Activated CD8-positive, alpha-beta T cell treated with anti-CD3 and anti-CD28 coated beads for 36 hours (primary cell): ENCODE measurements at regions not wholly inside any gene's neighbourhood (a gene's known extent, or its start where the extent isn't known, plus 50 kb on each side); places are given as distances from the start of the nearest gene placed in this dataset.
"Not testable (repeated sequence)": the region's sequence is repeated elsewhere in the genome, so short reads cannot be mapped to it uniquely, and the experiment has no call there.

Source experiments
- ATAC-seq: fragments of 200-7000 bp; cut with Tn5 transposase; one replicate; pipeline ENCODE4 v1.10.0; 2021; ENCODE audit warnings: mild to moderate bottlenecking, moderate library complexity
- CTCF ChIA-PET: fragments of 350-600 bp; sonication (Branson Sonifier 250); formaldehyde crosslinking; loops from one replicate; lab custom pipeline; 2021; ENCODE audit warnings: antibody characterized with exemption; lab: Charles Lee
- POLR2A ChIA-PET: fragments of 350-600 bp; sonication (Branson Sonifier 250); formaldehyde crosslinking; loops from one replicate; lab custom pipeline; 2021; ENCODE audit warnings: antibody characterized with exemption; lab: Charles Lee
- DNase-seq: peaks from one replicate; pipeline ENCODE4 v3.0.0-alpha.2; 2020
- H3K27ac Mint-ChIP-seq: one replicate; pipeline ENCODE4 v1.8.0; 2021; ENCODE audit warnings: mild to moderate bottlenecking, mixed read lengths
- H3K27me3 Mint-ChIP-seq: one replicate; pipeline ENCODE4 v1.8.0; 2021; ENCODE audit warnings: mixed read lengths
- H3K36me3 Mint-ChIP-seq: one replicate; pipeline ENCODE4 v1.8.0; 2021; ENCODE audit warnings: low read depth, mixed read lengths
- H3K4me1 Mint-ChIP-seq: one replicate; pipeline ENCODE4 v1.8.0; 2021; ENCODE audit warnings: low read depth, mixed read lengths
- H3K4me3 Mint-ChIP-seq: one replicate; pipeline ENCODE4 v1.8.0; 2021; ENCODE audit warnings: mild to moderate bottlenecking, moderate library complexity, mixed read lengths
- H3K9me3 Mint-ChIP-seq: one replicate; pipeline ENCODE4 v1.8.0; 2021; ENCODE audit warnings: mixed read lengths
- intact Hi-C: fragments of 100-400 bp; cut with micrococcal nuclease; formaldehyde crosslinking; loops from one replicate; pipeline ENCODE4 v1.10.0; 2022
- TF ChIP-seq, protein P1 (sequence below): fragments of 200-600 bp; IDR thresholded peaks from one replicate; pipeline ENCODE4 v1.8.0; 2022; ENCODE audit warnings: antibody characterized with exemption, mild to moderate bottlenecking

DNA sequence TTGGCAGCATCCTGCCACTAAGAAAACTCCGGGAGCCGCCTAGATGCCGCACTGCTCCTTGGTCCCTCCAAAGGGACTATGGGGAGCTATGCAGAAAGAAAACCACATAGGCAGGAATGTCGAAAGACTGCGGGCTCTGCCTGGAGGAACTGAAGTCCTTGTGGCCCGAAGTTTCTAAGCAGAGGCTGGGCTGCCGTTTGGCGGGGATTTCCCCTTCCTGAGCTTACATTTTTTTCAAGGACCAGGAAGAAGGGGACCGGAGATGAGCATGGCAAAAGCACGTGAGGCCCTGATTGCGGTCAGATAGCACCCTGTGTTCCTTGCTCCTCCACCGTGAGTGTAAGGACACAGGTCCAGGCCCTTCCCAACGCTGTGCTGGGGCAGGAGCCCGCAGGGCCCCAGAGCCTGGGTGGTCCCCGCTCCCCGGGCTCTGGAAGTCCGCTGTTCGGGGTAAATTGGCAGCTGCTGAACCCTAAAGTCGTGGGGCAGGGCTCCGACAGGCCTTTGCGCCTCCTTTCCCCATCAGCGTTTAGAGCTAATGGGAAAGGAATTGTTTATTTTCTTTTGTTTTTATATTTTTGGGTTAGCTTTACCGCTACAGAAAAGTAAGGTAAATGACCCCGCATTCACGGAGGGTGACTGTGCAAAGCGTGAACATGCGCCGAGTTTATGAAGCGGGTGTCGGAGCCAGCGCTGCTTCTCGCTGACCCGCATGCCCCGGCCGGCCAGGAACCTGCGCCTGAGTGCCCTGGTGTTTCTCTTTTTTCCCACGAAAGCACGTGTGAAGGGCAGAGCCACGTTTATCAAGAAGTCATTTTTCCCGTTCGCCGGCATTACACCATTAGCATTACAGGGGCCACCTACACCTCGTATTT is 356.5 kb upstream of the ZNF32 start:
- no peak overlapping the region for H3K4me3 Mint-ChIP-seq
- H3K27me3 Mint-ChIP-seq = peaks cover 2% of the 10 kb centered on the region
- no peaks in the 10 kb centered on the region for H3K9me3 Mint-ChIP-seq
- ChIA-PET POLR2A (no interaction called here), CTCF (no interaction called here)
- TF ChIP-seq, protein P1, sequence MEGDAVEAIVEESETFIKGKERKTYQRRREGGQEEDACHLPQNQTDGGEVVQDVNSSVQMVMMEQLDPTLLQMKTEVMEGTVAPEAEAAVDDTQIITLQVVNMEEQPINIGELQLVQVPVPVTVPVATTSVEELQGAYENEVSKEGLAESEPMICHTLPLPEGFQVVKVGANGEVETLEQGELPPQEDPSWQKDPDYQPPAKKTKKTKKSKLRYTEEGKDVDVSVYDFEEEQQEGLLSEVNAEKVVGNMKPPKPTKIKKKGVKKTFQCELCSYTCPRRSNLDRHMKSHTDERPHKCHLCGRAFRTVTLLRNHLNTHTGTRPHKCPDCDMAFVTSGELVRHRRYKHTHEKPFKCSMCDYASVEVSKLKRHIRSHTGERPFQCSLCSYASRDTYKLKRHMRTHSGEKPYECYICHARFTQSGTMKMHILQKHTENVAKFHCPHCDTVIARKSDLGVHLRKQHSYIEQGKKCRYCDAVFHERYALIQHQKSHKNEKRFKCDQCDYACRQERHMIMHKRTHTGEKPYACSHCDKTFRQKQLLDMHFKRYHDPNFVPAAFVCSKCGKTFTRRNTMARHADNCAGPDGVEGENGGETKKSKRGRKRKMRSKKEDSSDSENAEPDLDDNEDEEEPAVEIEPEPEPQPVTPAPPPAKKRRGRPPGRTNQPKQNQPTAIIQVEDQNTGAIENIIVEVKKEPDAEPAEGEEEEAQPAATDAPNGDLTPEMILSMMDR = no peak
- H3K36me3 Mint-ChIP-seq = no peaks in the 10 kb centered on the region
- no peak overlapping the region for H3K27ac Mint-ChIP-seq
- ATAC-seq (no peak), DNase-seq (no peak)
- intact Hi-C loops = no loop called here
- H3K4me1 Mint-ChIP-seq = no peaks in the 10 kb centered on the region

DNA sequence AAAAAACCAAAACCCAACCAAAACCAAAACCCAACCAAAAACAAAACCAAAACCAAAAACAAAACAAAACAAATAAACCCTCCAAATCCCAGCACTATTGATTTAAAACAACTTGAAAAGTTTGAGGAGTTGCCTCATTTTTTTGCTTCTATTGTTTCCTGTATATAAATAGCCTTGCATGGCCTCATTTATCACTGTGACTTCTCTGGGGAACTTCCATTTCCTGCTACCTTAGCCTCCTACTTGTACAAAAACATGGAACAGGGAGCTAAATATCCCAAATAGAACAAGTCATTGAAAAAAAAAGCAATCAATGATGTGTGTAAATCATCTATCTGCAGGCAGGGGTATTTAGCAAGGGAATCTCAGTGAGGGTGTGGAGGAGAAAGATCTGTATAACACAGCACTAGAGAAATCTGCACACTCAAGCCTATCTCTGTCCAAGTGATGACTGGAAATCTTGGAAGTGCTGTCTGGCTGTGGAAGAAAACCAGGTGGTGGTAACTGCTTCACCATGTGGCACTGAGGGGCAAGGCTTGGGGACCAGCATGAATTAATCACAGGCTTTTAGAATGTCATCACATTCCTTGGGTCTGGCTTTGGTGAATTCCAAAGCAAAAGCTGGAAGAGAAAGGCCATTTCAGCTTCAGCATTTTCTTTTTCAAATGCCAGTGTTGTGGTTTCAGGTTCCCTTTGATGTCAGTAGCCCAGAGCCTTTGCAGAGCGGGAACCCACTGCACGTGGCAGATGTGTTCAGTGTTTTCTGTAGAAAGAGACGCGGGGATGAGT is 349.5 kb upstream of the ZNF32 start:
- POLR2A ChIA-PET = no interaction called here

DNA sequence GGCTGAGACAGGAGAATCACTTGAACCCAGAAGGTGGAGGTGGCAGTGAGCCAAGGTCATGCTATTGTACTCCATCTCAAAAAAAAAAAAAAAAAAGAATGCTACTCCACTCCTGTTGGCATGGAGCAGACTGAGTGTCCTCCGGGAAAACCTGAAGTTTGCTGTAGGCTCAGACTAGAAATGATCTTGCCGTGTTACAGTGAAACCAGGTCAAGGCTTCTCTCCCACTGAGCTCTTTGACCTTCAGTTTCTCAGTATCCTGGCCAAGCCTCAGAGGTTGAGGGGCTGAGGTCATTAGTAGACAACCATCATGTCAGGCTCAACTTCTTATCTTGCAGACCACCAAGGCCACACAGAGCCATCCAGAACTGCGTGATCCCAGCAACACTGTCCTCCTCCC is 348.6 kb upstream of the ZNF32 start:
- H3K9me3 Mint-ChIP-seq = no peaks in the 10 kb centered on the region
- no peaks in the 10 kb centered on the region for H3K4me1 Mint-ChIP-seq
- ChIA-PET CTCF (no interaction called here), POLR2A (no interaction called here)
- H3K4me3 Mint-ChIP-seq = no peak overlapping the region
- no peak for ATAC-seq
- intact Hi-C loops = no loop called here
- TF ChIP-seq, protein P1 = no peak
- no peaks in the 10 kb centered on the region for H3K36me3 Mint-ChIP-seq
- H3K27me3 Mint-ChIP-seq = peaks cover 21% of the 10 kb centered on the region
- H3K27ac Mint-ChIP-seq = no peak overlapping the region
- DNase-seq = no peak

More for the DNA sequence above, 349.5 kb upstream of the ZNF32 start:
- ATAC-seq = no peak
- Mint-ChIP-seq H3K4me1 (no peaks in the 10 kb centered on the region), H3K27me3 (peaks cover 19% of the 10 kb centered on the region), H3K9me3 (no peaks in the 10 kb centered on the region), H3K4me3 (no peak overlapping the region), H3K27ac (no peak overlapping the region), H3K36me3 (no peaks in the 10 kb centered on the region)
- DNase-seq = no peak
- CTCF ChIA-PET = no interaction called here
- TF ChIP-seq, protein P1 = no peak
- intact Hi-C loops = no loop called here

DNA sequence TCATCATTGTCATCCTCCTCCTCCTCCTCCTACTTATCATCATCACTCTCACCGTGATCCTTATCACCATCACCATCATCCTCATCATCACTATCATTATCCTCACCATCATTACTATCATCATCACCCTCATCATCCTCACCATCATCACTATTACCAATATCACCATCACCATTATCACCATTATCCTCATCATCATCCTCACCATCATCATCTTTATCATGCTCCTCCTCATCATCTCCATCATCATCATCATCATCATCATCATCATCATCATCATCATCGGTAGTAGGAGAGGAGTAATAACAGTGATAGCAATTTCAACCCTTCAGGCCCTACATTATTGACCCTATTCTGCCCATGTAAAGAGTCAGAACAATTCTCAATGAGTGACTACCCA is 345.9 kb upstream of the ZNF32 start:
- no peak for DNase-seq
- no peaks in the 10 kb centered on the region for H3K36me3 Mint-ChIP-seq
- H3K27ac Mint-ChIP-seq = no peak overlapping the region
- TF ChIP-seq, protein P1 = no peak
- ChIA-PET POLR2A (no interaction called here), CTCF (no interaction called here)
- intact Hi-C loops = no loop called here
- H3K4me1 Mint-ChIP-seq = no peaks in the 10 kb centered on the region
- no peak for ATAC-seq
- no peaks in the 10 kb centered on the region for H3K9me3 Mint-ChIP-seq
- H3K27me3 Mint-ChIP-seq = peaks cover 19% of the 10 kb centered on the region
- H3K4me3 Mint-ChIP-seq = no peak overlapping the region

DNA sequence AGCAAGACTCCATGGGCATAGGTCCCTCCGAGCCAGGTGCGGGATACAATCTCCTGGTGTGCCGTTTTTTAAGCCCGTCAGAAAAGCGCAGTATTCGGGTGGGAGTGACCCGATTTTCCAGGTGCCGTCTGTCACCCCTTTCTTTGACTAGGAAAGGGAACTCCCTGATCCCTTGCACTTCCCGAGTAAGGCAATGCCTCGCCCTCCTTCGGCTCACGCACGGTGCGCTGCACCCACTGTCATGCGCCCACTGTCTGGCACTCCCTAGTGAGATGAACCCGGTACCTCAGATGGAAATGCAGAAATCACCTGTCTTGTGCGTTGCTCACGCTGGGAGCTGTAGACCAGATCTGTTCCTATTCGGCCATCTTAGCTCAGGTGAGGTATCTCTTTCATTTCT is 344.1 kb upstream of the ZNF32 start:
- peaks cover 11% of the 10 kb centered on the region for H3K27me3 Mint-ChIP-seq
- H3K4me1 Mint-ChIP-seq, CTCF ChIA-PET, H3K9me3 Mint-ChIP-seq, H3K4me3 Mint-ChIP-seq, POLR2A ChIA-PET, intact Hi-C loops, H3K36me3 Mint-ChIP-seq, H3K27ac Mint-ChIP-seq, DNase-seq, ATAC-seq: not testable (repeated sequence)
